Stimulated activated naive CD4-positive, alpha-beta T cell treated with Interleukin-2 at 50 U/mL for 16 hours (primary cell): ENCODE measurements at regions not wholly inside any gene's neighbourhood (a gene's known extent, or its start where the extent isn't known, plus 50 kb on each side); places are given as distances from the start of the nearest gene placed in this dataset.
"Not testable (repeated sequence)": the region's sequence is repeated elsewhere in the genome, so short reads cannot be mapped to it uniquely, and the experiment has no call there.

ENCODE experiments used
- DNase-seq: peaks from one replicate; lab custom pipeline; 2025; lab: John Stamatoyannopoulos, UW

GRCh38 chr1:173342736-173343135, 134.4 kb upstream of the PRDX6 start:
- no peak for DNase-seq

DNA sequence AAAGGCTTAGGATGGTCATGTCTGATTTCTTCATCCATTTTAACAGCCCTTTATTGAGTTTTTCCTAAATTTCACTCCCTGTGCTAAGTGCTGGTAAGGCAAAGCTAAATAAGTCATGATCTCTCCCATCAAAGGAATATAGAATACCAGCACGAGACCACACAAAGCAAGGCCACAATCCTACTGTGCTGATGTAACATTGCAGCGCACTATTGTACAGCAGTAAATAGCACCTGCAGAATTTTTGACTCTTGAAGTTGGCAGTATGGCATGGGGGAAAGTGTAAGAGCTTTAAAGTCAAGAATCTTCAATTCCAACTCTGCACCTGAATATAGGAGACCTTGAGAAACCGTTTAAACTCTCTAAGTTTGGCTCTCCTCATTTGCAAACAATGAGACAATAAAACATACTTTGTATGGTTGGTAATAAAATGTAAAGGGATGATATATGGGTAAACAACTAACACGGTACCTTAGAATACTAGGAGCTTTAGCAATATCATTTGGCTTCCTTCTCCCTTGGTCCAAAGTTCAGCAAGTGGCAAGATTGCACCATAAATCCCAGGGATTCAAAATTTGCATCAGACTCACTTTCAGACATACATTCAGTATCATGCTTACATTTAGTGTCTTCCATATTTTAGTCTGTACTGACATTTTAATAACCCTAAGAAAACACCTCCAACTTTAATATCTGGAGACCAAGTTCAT, 132.9 kb upstream of the PRDX6 start:
- DNase-seq: no peak

DNA sequence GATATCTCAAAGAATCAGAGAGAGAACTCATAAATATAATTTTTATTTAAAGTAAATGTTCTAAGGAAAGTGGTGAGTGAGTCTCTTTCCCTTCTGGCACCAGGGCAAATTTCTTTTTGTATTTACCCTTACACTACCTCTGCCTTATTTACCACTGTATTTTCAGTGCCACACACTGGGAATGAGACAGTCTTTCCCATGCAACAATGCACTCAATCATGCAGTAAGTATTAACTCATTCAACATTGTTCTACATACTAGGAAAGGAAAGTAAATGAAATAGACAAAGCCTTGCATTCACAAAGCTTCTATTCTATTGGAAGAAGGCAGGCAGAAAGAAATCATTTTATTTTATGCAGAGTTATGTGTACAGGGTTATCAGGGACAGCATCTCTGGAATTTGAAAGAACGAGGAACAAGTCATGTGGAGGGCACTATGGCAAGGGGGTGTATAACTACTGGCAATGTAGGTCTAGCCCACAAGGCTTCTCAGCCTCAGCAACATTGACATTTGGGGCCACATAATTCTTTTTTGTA, 129.8 kb upstream of the PRDX6 start:
- no peak for DNase-seq

DNA sequence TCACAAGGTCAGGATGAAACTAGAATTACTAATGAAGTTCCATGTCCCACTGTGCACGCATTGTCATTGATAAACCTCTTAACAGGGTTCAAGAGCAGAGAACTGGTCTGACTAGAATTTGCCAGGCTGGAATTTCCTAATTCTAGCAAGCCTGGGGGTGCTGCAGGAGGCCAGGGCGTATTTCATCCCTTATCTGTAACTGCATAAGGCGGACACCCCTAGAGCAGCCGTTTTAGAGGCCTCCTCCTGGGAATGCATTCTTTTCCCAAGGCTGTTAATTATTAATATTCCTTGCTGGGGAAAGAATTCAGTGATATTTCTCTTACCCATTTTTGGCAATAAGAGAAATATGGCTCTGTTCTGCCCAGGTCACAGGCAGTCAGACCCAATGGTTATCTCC, 124.5 kb upstream of the PRDX6 start:
- not testable (repeated sequence) for DNase-seq

- no peak for DNase-seq
Observed at GRCh38 chr1:173353350-173353749, 123.8 kb upstream of the PRDX6 start.

DNA sequence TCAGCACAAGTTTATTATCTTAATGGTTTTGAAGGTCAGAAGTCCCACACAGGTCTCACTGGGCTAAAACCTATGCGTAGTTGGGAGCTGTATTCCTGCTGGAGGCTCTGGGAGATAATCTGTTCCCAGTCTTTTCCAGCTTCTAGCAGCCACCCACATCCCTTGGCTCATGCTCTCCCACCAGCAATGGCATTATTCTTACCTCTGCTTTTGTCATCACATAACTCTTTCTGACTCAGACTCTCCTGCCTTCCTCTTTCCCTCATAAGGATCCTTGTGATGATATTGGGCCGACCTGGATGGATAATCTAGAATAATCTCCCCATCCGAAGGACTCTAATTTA, 122.2 kb upstream of the PRDX6 start:
- no peak for DNase-seq

- no peak for DNase-seq
Observed at GRCh38 chr1:173355281-173356031, 121.7 kb upstream of the PRDX6 start.

DNA sequence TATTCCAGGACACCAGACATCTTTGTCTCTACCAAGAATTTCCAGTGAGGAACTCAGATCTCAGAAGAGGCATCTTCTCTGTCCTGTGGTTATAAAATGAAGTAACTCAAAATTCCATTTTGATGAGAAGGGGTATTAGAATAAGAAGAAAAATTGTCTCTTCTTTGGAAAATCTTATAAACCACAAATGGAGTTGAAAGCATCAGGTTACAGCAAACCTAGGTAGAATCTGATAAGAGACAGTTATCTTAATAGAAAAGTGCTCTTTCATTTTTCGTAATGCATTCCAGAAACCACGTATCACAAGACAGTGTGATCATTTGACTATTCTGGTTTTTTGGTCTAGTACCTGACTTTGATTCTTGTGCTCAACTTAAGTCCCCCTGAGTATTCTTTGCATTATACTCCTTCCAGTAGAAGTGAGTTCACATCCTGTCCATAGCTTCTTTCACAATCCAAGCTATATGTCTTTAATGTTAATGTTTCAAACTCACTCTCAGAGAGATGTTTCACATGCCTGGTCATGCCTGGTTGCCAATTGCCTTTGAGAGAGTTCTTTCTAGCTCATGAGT, 120.9 kb upstream of the PRDX6 start:
- no peak for DNase-seq

DNA sequence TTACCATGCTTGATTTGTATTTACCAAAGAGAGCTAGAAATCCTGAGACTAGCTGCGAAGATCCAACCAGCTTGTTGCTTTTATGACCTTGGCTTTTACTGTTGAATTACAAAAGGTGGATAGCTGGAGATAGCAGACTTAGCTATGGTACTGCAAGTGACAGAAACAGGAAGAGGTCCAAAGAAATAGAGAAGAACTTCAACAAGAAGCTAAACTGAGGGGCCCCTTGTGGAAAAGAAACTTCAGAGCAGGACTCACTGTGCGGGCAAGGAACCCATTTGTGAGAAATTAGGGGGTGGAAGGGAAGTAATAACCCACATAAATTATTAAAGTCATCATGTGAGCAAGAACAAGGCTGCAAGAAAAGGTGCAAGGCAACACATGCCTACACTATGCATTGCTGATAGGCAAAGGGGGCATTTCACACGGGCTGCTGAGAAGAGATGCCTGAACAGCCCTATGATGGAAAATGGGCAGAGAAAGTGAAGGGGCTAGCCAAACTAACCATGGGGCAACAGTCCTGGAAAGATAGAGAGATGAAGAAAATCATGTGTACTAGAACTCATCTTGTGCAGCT, 116.6 kb upstream of the PRDX6 start:
- no peak for DNase-seq

- DNase-seq: no peak
Observed at GRCh38 chr1:173362543-173362942, 114.6 kb upstream of the PRDX6 start.

DNA sequence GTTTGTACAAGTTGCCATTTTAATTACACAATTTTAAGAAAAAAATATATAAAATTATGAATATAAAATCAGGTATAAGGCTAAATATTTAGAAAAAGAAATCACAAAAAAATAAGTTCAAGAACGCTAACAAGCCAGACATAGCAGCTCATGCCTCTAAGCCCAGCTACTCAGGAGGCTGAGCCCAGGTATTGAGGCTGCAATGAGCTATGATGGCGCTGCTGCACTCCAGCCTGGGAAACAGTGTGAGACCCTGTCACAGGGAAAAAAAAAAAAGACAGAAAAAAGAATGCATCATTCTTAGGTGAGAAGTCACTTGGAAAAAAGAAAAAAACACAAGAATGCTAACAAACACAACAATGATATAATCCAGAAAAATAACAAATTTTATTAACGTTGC, 112.3 kb upstream of the PRDX6 start:
- no peak for DNase-seq

DNA sequence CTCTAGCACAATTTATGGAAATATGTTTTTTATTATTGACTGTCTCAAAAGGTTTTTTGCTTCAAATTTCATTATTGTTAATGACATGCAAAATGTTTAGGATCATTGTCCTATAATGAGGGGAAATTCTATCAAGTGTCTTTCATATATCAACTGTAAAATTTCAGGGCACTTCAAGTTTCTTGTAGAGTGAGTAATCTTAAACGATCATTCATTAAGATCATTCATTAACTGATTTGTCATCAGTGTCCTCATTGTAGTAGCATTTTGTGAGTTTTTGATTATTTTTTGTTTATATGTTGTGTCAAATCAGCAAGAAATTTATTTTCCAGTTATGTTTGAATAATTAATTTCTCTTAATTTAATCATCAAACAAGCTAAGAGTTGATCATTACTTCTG, 111.8 kb upstream of the PRDX6 start:
- DNase-seq: no peak

- DNase-seq: no peak
Observed at GRCh38 chr1:173367136-173367535, 110.0 kb upstream of the PRDX6 start.

DNA sequence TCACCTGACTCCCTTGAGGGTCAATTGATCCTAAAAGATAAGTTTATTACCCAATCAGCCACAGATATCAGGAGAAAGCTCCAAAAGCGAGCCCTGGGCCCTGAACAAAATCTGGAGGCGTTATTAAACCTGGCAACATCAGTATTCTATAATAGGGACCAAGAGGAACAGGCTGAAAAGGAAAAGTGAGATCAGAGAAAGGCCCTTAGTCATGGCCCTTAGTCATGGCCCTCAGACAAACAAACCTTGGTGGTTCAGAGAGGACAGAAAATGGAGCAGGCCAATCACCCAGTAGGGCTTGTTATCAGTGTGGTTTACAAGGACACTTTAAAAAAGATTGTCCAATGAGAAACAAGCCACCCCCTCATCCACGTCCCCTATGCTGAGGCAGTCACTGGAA, 106.5 kb upstream of the PRDX6 start:
- not testable (repeated sequence) for DNase-seq

DNA sequence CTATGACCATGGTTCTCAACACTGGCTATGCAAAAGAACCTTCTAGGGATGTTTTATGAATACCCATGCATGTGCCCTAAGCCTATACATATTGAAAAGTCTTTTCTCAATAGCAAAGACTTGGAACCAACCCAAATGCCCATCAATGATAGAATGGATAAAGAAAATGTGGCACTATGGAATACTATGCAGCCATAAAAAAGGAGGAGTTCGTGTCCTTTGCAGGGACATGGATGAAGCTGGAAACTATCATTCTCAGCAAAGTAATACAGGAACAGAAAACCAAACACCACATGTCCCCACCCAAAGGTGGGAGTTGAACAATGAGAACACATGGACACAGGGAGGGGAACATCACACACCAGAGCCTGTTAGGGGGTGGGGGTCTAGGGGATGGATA, 101.1 kb upstream of the PRDX6 start:
- DNase-seq: not testable (repeated sequence)

DNA sequence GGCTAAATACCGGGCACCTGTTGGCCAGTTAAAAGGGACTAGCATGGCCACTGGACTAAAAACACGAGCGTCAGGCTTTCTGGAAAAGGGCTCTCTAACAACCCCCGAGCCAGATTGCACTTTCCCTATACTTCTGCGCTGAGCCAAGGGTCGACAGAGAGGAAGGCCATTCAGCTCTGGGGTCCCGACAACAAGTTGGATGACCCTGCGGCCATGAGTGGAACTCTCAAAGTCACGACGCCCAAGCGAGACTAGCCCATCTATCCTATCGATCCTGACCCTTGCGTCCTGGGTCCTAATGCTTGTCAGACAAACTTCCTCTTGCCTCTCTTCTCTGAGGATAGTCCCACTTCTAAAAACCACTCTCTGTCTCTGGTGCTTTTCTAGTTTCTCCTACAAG, 99.9 kb upstream of the PRDX6 start:
- no peak for DNase-seq

DNA sequence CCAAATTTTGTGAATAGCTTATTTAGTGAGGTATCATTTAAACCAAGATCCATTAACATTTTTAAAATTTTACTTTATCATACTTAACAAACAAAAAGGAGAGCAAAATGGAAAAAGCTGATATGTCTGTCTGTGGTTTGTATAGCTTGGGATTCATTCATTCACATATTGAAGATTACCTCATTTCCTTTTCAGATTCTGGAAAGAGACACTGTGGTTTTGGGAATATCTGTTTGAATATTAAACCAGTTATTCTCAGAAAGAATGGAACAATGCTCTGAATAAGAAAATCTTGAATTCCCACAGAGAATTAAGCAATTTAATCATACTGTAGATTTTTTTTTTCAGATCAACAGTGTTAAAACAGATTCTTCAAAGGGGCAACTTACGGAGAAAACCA, 93.8 kb upstream of the PRDX6 start:
- no peak for DNase-seq

DNA sequence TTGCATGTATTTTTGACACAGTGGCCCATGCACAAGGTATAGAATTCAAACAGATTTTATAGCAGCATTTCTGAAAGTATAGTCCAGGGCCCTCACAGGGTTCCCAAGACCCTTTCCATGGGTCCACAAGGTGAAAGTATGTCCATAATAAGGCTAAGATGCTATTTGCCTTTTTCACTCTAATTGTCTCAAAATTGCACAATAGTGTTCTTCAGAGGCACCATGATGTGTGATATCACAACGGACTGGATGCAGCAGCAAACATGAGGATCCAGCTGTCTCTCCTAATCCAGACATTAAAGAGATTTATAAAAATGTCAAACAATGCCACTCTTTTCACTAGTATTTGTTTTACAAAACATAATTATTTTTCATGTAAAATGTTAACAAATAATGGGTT, 88.8 kb upstream of the PRDX6 start:
- no peak for DNase-seq

- DNase-seq: no peak
Observed at GRCh38 chr1:173392895-173393658, 84.1 kb upstream of the PRDX6 start.

- no peak for DNase-seq
Observed at GRCh38 chr1:173393659-173394000, 83.5 kb upstream of the PRDX6 start.

DNA sequence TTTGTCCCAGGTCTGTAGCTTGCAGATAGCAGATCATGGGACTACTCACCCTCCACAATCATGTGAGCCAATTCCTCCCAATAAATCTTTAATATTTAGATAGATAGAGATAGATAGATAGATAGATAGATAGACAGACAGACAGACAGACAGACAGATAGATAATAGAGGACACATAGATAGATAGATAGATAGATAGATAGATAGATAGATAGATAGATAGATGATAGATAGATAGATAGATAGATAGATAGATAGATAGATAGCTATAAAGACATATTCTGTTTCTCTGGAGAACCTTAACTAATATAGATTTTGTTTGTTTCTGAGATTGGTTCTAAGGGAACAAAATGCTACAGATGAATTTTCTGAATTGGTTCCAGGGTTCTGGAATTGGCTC, 82.3 kb upstream of the PRDX6 start:
- DNase-seq: not testable (repeated sequence)

DNA sequence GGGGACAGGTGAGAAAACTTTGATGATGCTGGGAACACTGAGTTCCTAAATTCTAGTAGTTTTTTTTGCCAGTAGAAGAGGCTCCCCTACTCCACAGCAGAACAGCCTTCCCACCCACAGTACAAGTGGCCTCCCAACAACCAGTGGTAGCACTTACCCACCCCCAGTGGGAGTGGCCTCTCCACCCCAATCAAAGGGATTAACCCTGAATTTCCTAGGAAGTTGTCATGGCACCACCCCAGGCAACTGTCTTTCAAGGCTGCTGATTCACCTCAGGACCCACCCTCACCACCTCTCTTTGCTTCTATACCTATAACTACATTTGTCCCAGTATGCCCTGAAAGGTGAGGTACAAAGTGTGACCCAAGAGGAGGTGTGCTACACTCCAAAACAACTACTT, 81.4 kb upstream of the PRDX6 start:
- DNase-seq: no peak
